OCI-LY1 (cell line): ENCODE measurements at regions not wholly inside any gene's neighbourhood (a gene's known extent, or its start where the extent isn't known, plus 50 kb on each side); places are given as distances from the start of the nearest gene placed in this dataset.

Source experiments
- EZH2 ChIP-seq: fragments of 200-600 bp; sonication (generic), shearing (Covaris generic); IDR thresholded peaks from 2 replicates; pipeline ENCODE4 v1.8.0; 2017; ENCODE audit warnings: borderline replicate concordance, mixed run types, mild to moderate bottlenecking, antibody characterized with exemption, low read length, moderate library complexity, mixed read lengths
- TF ChIP-seq, protein P1 (sequence below): fragments of 200-600 bp; sonication (generic), shearing (Covaris generic); IDR thresholded peaks from 2 replicates; pipeline ENCODE4 v1.5.1; 2017; ENCODE audit warnings: mild to moderate bottlenecking, antibody characterized with exemption, low read length, moderate library complexity, mixed read lengths

DNA sequence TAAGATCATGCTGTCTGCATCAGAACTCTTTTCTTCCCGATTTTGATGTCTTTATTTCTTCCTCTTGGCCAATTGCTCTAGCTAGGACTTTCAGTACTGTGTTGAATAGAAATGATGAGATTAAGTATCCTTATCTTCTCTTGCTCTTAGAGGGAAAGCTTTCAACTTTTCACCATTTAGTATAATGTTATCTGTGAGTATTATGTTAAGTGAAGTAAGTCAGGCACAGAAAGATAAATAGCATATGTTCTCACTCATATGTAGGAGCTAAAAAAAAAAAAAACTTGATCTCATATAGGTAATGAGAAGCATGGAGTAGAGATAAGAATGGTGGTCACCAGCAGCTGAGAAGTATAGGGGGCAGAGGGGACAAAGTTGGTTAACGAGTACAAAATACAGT, 1089.5 kb downstream of the TDRD15 start:
- TF ChIP-seq, protein P1, sequence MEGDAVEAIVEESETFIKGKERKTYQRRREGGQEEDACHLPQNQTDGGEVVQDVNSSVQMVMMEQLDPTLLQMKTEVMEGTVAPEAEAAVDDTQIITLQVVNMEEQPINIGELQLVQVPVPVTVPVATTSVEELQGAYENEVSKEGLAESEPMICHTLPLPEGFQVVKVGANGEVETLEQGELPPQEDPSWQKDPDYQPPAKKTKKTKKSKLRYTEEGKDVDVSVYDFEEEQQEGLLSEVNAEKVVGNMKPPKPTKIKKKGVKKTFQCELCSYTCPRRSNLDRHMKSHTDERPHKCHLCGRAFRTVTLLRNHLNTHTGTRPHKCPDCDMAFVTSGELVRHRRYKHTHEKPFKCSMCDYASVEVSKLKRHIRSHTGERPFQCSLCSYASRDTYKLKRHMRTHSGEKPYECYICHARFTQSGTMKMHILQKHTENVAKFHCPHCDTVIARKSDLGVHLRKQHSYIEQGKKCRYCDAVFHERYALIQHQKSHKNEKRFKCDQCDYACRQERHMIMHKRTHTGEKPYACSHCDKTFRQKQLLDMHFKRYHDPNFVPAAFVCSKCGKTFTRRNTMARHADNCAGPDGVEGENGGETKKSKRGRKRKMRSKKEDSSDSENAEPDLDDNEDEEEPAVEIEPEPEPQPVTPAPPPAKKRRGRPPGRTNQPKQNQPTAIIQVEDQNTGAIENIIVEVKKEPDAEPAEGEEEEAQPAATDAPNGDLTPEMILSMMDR = no peak
- no peak for TF ChIP-seq EZH2
